Sigmoid colon (tissue), 6 donors: ENCODE measurements at regions not wholly inside any gene's neighbourhood (a gene's known extent, or its start where the extent isn't known, plus 50 kb on each side); places are given as distances from the start of the nearest gene placed in this dataset.

Source experiments
- DNase-seq: peaks from one replicate; pipeline ENCODE4 v3.0.0-alpha.2; 2019
- H3K27ac ChIP-seq, 4 donors: fragments of 200-600 bp; sonication (generic); one replicate each; pipeline ENCODE4 v1.5.1; 2016 to 2019; ENCODE audit warnings: mild to moderate bottlenecking in 1 of 4
- H3K27me3 ChIP-seq, 3 donors: fragments of 200-600 bp; sonication (generic); one replicate each; pipeline ENCODE4 v1.5.1; 2019; ENCODE audit warnings: mild to moderate bottlenecking in 1 of 3
- H3K36me3 ChIP-seq, 4 donors: fragments of 200-600 bp; sonication (generic); one replicate each; pipeline ENCODE4 v1.5.1; 2016 to 2019
- H3K4me1 ChIP-seq, 4 donors: fragments of 200-600 bp; sonication (generic); one replicate each; pipeline ENCODE4 v1.5.1; 2017 to 2019
- H3K4me3 ChIP-seq, 4 donors: fragments of 200-600 bp; sonication (generic); one replicate each; pipeline ENCODE4 v1.5.1; 2017 to 2019; ENCODE audit warnings: mild to moderate bottlenecking in 2 of 4, moderate library complexity in 1 of 4
- H3K9me3 ChIP-seq, 4 donors: fragments of 200-600 bp in 3 of 4; sonication (generic) in 3 of 4; one replicate each; pipeline versions ENCODE4 v1.5.1 to v1.6.1; 2013 to 2019
- CTCF ChIP-seq, 4 experiments: fragments of 450-650 bp in 3 of 4; fragments of 200-600 bp in 1 of 4; IDR thresholded peaks; one replicate each; pipeline ENCODE4 v1.5.1; 2016 to 2019; ENCODE audit warnings: antibody characterized with exemption in 4 of 4, mild to moderate bottlenecking in 3 of 4, moderate library complexity in 2 of 4
- EP300 ChIP-seq, 4 donors: sonication (generic); formaldehyde crosslinking; IDR thresholded peaks; one replicate each; pipeline ENCODE4 v1.6.1; 2017; ENCODE audit warnings: antibody characterized with exemption in 4 of 4
- POLR2A ChIP-seq, 2 donors: fragments of 450-650 bp; IDR thresholded peaks; one replicate each; pipeline ENCODE4 v1.6.1; 2016; ENCODE audit warnings: antibody characterized with exemption in 2 of 2, mild to moderate bottlenecking in 2 of 2, moderate library complexity in 2 of 2
- POLR2AphosphoS5 ChIP-seq, 4 donors: sonication (generic); formaldehyde crosslinking; IDR thresholded peaks; one replicate each; pipeline ENCODE4 v1.6.1; 2017; ENCODE audit warnings: antibody characterized with exemption in 4 of 4
- WGBS, 2 donors: extraction: QIAGEN DNeasy Blood & Tissue Kit; methylation state at CpG; one replicate each; pipeline ENCODE4 v1.1.7; 2013; 5-methylcytosine and 5-hydroxymethylcytosine counted together
- intact Hi-C: fragments of 100-400 bp; cut with DNase I; formaldehyde crosslinking; loops from one replicate; pipeline ENCODE4 v1.15.1; 2023
- donor health status: healthy with polysubstance abuse.
- donor health status: healthy.

- no peak for TF ChIP-seq POLR2A (IDR thresholded peaks at IDR 0.05)
- no peak for TF ChIP-seq POLR2AphosphoS5 (IDR thresholded peaks at IDR 0.05)
- no peak for TF ChIP-seq CTCF (IDR thresholded peaks at IDR 0.05)
- no peak for TF ChIP-seq EP300 (IDR thresholded peaks at IDR 0.05)
- intact Hi-C loops = no loop called here
- H3K9me3 ChIP-seq = no peaks in the 10 kb centered on the region
- 70 to 72% methylated on average over 20 of the region's 20 CpGs for WGBS, 2 donors
- H3K4me1 ChIP-seq = no peaks in the 10 kb centered on the region
- H3K27ac ChIP-seq = no peak overlapping the region
- H3K36me3 ChIP-seq = no peaks in the 10 kb centered on the region
- H3K27me3 ChIP-seq = peaks cover 0 to 5% (median 0%) of the 10 kb centered on the region in 3 donors
- H3K4me3 ChIP-seq = no peak overlapping the region
- DNase-seq = no peak
These were observed 344.6 kb upstream of the SHH start for GRCh38 chr7:156156734-156157408.

GRCh38 chr7:156155988-156156733, 343.9 kb upstream of the SHH start:
- Histone ChIP-seq H3K36me3 (no peaks in the 10 kb centered on the region), H3K27me3 (peaks cover 0 to 5% (median 0%) of the 10 kb centered on the region in 3 donors), H3K27ac (no peak overlapping the region), H3K4me3 (no peak overlapping the region), H3K4me1 (no peaks in the 10 kb centered on the region), H3K9me3 (no peaks in the 10 kb centered on the region)
- TF ChIP-seq EP300 (IDR thresholded peaks at IDR 0.05) = no peak
- no peak for TF ChIP-seq CTCF (IDR thresholded peaks at IDR 0.05)
- TF ChIP-seq POLR2AphosphoS5 (IDR thresholded peaks at IDR 0.05) = no peak
- TF ChIP-seq POLR2A (IDR thresholded peaks at IDR 0.05) = no peak
- intact Hi-C loops = no loop called here
- no peak for DNase-seq
- WGBS, 2 donors = 74 to 77% methylated on average over 12 of the region's 12 CpGs

GRCh38 chr7:156153590-156153989, 341.3 kb upstream of the SHH start:
- intact Hi-C loops = no loop called here
- 94 to 95% methylated on average over 8 of the region's 8 CpGs for WGBS, 2 donors
- H3K4me3 ChIP-seq = no peak overlapping the region

GRCh38 chr7:156152390-156152789, 340.1 kb upstream of the SHH start:
- Histone ChIP-seq H3K36me3 (no peaks in the 10 kb centered on the region), H3K27ac (no peak overlapping the region), H3K4me3 (no peak overlapping the region), H3K27me3 (peaks cover 0 to 6% (median 0%) of the 10 kb centered on the region in 3 donors), H3K9me3 (no peaks in the 10 kb centered on the region), H3K4me1 (no peaks in the 10 kb centered on the region)
- WGBS, 2 donors = 8 to 28% methylated on average over 6 of the region's 6 CpGs
- TF ChIP-seq POLR2AphosphoS5 (IDR thresholded peaks at IDR 0.05) (no peak), EP300 (IDR thresholded peaks at IDR 0.05) (no peak), POLR2A (IDR thresholded peaks at IDR 0.05) (no peak), CTCF (IDR thresholded peaks at IDR 0.05) (no peak)
- DNase-seq = no peak
- intact Hi-C loops = no loop called here

More at GRCh38 chr7:156153590-156153989, 341.3 kb upstream of the SHH start:
- TF ChIP-seq CTCF (IDR thresholded peaks at IDR 0.05) (no peak), EP300 (IDR thresholded peaks at IDR 0.05) (no peak), POLR2AphosphoS5 (IDR thresholded peaks at IDR 0.05) (no peak), POLR2A (IDR thresholded peaks at IDR 0.05) (no peak)
- no peaks in the 10 kb centered on the region for H3K36me3 ChIP-seq
- no peak overlapping the region for H3K27ac ChIP-seq
- H3K27me3 ChIP-seq = peaks cover 0 to 6% (median 0%) of the 10 kb centered on the region in 3 donors
- no peak for DNase-seq
- H3K4me1 ChIP-seq = no peaks in the 10 kb centered on the region
- H3K9me3 ChIP-seq = no peaks in the 10 kb centered on the region
